ENCODE measurements at regions not wholly inside any gene's neighbourhood (a gene's known extent, or its start where the extent isn't known, plus 50 kb on each side); places are given as distances from the start of the nearest gene placed in this dataset.

- H3K9me1 ChIP-seq (ENCODE audit: insufficient read depth, low read length) = no peaks in the 10 kb centered on the region
- no peak overlapping the region for H2BK15ac ChIP-seq (ENCODE audit: low read depth, low read length)
- no peak overlapping the region for H2BK20ac ChIP-seq (ENCODE audit: low read depth, low read length)
- H2BK5ac ChIP-seq (ENCODE audit: low read depth, low read length, poor library complexity, severe bottlenecking) = no peak overlapping the region
- H3K18ac ChIP-seq (ENCODE audit: low read depth, low read length) = no peak overlapping the region
- no peak overlapping the region for H3K4me2 ChIP-seq (ENCODE audit: low read depth, low read length)
- no peak for ATAC-seq (ENCODE audit: low read depth)
- no peak overlapping the region for H4K8ac ChIP-seq (ENCODE audit: low read depth in 2 of 2, low read length in 2 of 2)
- no peak overlapping the region for H3K23ac ChIP-seq (ENCODE audit: low read depth, low read length)
- H2AFZ ChIP-seq (replicated peaks; ENCODE audit: low read length, poor library complexity) = no peak overlapping the region
- BruUV-seq (replicated peaks) = no TSS peak
- no CpG with 5 or more reads among the region's 1 CpG for WGBS, 2 experiments (ENCODE audit: extremely low coverage in 2 of 2, insufficient read length in 1 of 2)
- DNase-seq = no peak
- in situ Hi-C loops (cut with MboI; ENCODE audit: low sequenced_read_pairs) (no loop called here), intact Hi-C loops (cut with micrococcal nuclease) (no loop called here), dilution Hi-C loops (cut with HindIII; ENCODE audit: low sequenced_read_pairs, unreplicated experiment) (no loop called here)
- no peaks in the 10 kb centered on the region for H3K27me3 ChIP-seq (ENCODE audit: control insufficient read depth, insufficient read depth, low read length)
- H4K5ac ChIP-seq (ENCODE audit: low read depth, low read length) = no peak overlapping the region
- TF ChIP-seq POLR2A (IDR thresholded peaks at IDR 0.05; ENCODE audit: low read depth, low read length) = no peak
- TF ChIP-seq USF2 (IDR thresholded peaks at IDR 0.05; ENCODE audit: low read depth, low read length) = no peak
- TF ChIP-seq MAZ (IDR thresholded peaks at IDR 0.05; ENCODE audit: borderline replicate concordance, low read depth, low read length) = no peak
- no peak for TF ChIP-seq RCOR1 (IDR thresholded peaks at IDR 0.05; ENCODE audit: insufficient replicate concordance, low read length)
- TF ChIP-seq NFE2L2 (IDR thresholded peaks at IDR 0.05; ENCODE audit: low read depth, low read length) = no peak
- no peak for TF ChIP-seq BHLHE40 (IDR thresholded peaks at IDR 0.05; ENCODE audit: low read depth, low read length)
- TF ChIP-seq CHD1 (IDR thresholded peaks at IDR 0.05; ENCODE audit: low read depth, low read length) = no peak
- no peak for TF ChIP-seq FOS (IDR thresholded peaks at IDR 0.05; ENCODE audit: low read depth, low read length)
- TF ChIP-seq MAFK (IDR thresholded peaks at IDR 0.05; ENCODE audit: low read depth, low read length) = no peak
- TF ChIP-seq MXI1 (IDR thresholded peaks at IDR 0.05; ENCODE audit: borderline replicate concordance, low read depth, low read length) = no peak
- no peak for TF ChIP-seq SMC3 (IDR thresholded peaks at IDR 0.05; ENCODE audit: low read depth, low read length)
- TF ChIP-seq CTCF (conservative IDR thresholded peaks at IDR 0.05; ENCODE audit: low read depth, low read length) = no peak
- TF ChIP-seq RFX5 (IDR thresholded peaks at IDR 0.05; ENCODE audit: low read depth, low read length) = no peak
- TF ChIP-seq CEBPB (IDR thresholded peaks at IDR 0.05; ENCODE audit: low read depth, low read length) = no peak
- ChIA-PET CTCF (no interaction called here), POLR2A (ENCODE audit: unreplicated experiment) (no interaction called here)
- H2AK5ac ChIP-seq (ENCODE audit: low read depth, low read length) = no peak overlapping the region
- no peak overlapping the region for H3K9ac ChIP-seq (ENCODE audit: low read depth, low read length)
- H3K27ac ChIP-seq (ENCODE audit: insufficient read depth, low read length) = no peak overlapping the region
- H4K20me1 ChIP-seq (ENCODE audit: insufficient read depth, low read length) = no peaks in the 10 kb centered on the region
- no peak overlapping the region for H3K56ac ChIP-seq (ENCODE audit: extremely low read depth, insufficient read depth, low read length)
- H3K14ac ChIP-seq (replicated peaks; ENCODE audit: low read depth, low read length) = no peak overlapping the region
- H4K91ac ChIP-seq (ENCODE audit: insufficient read depth, low read depth, low read length) = no peak overlapping the region
- H2AK9ac ChIP-seq (replicated peaks; ENCODE audit: low read depth, low read length, poor library complexity) = no peak overlapping the region
- no peak overlapping the region for H3K4me3 ChIP-seq (ENCODE audit: insufficient read depth, low read depth, low read length)
- no peak overlapping the region for H2BK120ac ChIP-seq (ENCODE audit: low read depth, low read length)
- H3K4ac ChIP-seq (ENCODE audit: low read depth, low read length) = no peak overlapping the region
- H3K4me1 ChIP-seq (ENCODE audit: control insufficient read depth, insufficient read depth, low read length) = no peaks in the 10 kb centered on the region
- no peaks in the 10 kb centered on the region for H3K79me1 ChIP-seq (ENCODE audit: low read depth in 1 of 2, low read length in 2 of 2)
- H3K36me3 ChIP-seq (ENCODE audit: control insufficient read depth, insufficient read depth, low read length) = no peaks in the 10 kb centered on the region
- H3K9me3 ChIP-seq (ENCODE audit: control insufficient read depth, insufficient read depth, low read length) = no peaks in the 10 kb centered on the region
Observed at GRCh38 chr14:21820631-21821030, 147.0 kb upstream of the OR4E1 start.

Measured in IMR-90 (cell line).